Common myeloid progenitor, CD34-positive (primary cell): ENCODE measurements at regions not wholly inside any gene's neighbourhood (a gene's known extent, or its start where the extent isn't known, plus 50 kb on each side); places are given as distances from the start of the nearest gene placed in this dataset.
A peak's percentile ranks its signal among the peaks of the same experiment; 100 is the strongest.
"Not testable (repeated sequence)": the region's sequence is repeated elsewhere in the genome, so short reads cannot be mapped to it uniquely, and the experiment has no call there.

Source experiments
- CTCF ChIA-PET: fragments of 350-600 bp; sonication (Branson Sonifier 250); formaldehyde crosslinking; loops from one replicate; lab custom pipeline; 2021; ENCODE audit warnings: antibody characterized with exemption; lab: Charles Lee
- POLR2A ChIA-PET: fragments of 350-600 bp; sonication (Branson Sonifier 250); formaldehyde crosslinking; loops from one replicate; lab custom pipeline; 2021; ENCODE audit warnings: antibody characterized with exemption; lab: Charles Lee
- DNase-seq, 3 donors: peaks; one replicate each; pipeline versions ENCODE4 v3.0.0 to v3.0.0-alpha.2; 2013
- H3K27ac ChIP-seq, 2 experiments: 1 replicate in 1 of 2; 2 replicates in 1 of 2; pipeline ENCODE4 v1.7.0; 2013; ENCODE audit warnings: inconsistent platforms in 2 of 2, low read length in 2 of 2, mild to moderate bottlenecking in 2 of 2, low read depth in 1 of 2, moderate library complexity in 1 of 2; ENCODE audit not compliant: severe bottlenecking in 2 of 2, insufficient read depth in 1 of 2, poor library complexity in 1 of 2
- H3K27me3 ChIP-seq, 5 experiments: replicated peaks in 2 of 5; 1 replicate in 3 of 5; 2 replicates in 2 of 5; pipeline versions ENCODE4 v1.6.1 to v1.7.0; 2013; ENCODE audit warnings: low read length in 4 of 5, mild to moderate bottlenecking in 2 of 5, moderate library complexity in 2 of 5, inconsistent platforms in 1 of 5; ENCODE audit not compliant: insufficient read depth in 5 of 5, control insufficient read depth in 4 of 5
- H3K36me3 ChIP-seq, 4 experiments: 1 replicate in 2 of 4; 2 replicates in 2 of 4; pipeline versions ENCODE4 v1.6.1 to v1.7.0; 2013; ENCODE audit warnings: low read length in 3 of 4, control low read depth in 1 of 4, mild to moderate bottlenecking in 1 of 4; ENCODE audit not compliant: control insufficient read depth in 4 of 4, insufficient read depth in 4 of 4
- H3K4me1 ChIP-seq, 4 experiments: 1 replicate in 3 of 4; 2 replicates in 1 of 4; pipeline versions ENCODE4 v1.6.1 to v1.7.1; 2013; ENCODE audit warnings: low read length in 3 of 4, mild to moderate bottlenecking in 3 of 4, control low read depth in 1 of 4, inconsistent platforms in 1 of 4, moderate library complexity in 1 of 4; ENCODE audit not compliant: control insufficient read depth in 4 of 4, insufficient read depth in 4 of 4; ENCODE audit errors: control extremely low read depth in 1 of 4
- H3K4me3 ChIP-seq, 7 experiments: 1 replicate in 4 of 7; 2 replicates in 3 of 7; pipeline versions ENCODE4 v1.5.1 to v1.7.0; 2013; ENCODE audit warnings: mild to moderate bottlenecking in 7 of 7, low read length in 6 of 7, moderate library complexity in 6 of 7, inconsistent platforms in 2 of 7, low read depth in 2 of 7, control low read depth in 1 of 7; ENCODE audit not compliant: insufficient read depth in 4 of 7, control insufficient read depth in 1 of 7; ENCODE audit errors: extremely low read depth in 1 of 7
- H3K9me3 ChIP-seq, 5 experiments: 1 replicate in 4 of 5; 2 replicates in 1 of 5; pipeline versions ENCODE4 v1.6.1 to v1.7.1; 2013; ENCODE audit warnings: low read length in 4 of 5, mild to moderate bottlenecking in 2 of 5, inconsistent platforms in 1 of 5, low read depth in 1 of 5, moderate library complexity in 1 of 5; ENCODE audit not compliant: control insufficient read depth in 4 of 5, insufficient read depth in 2 of 5; ENCODE audit errors: control extremely low read depth in 1 of 5
- WGBS: methylation state at CpG from one replicate; pipeline ENCODE4 v1.1.5; 2013; ENCODE audit not compliant: insufficient coverage; 5-methylcytosine and 5-hydroxymethylcytosine counted together

- Histone ChIP-seq H3K27me3 (no peaks in the 10 kb centered on the region), H3K27ac (no peak overlapping the region), H3K9me3 (no peaks in the 10 kb centered on the region), H3K36me3 (no peaks in the 10 kb centered on the region), H3K4me3 (no peak overlapping the region), H3K4me1 (no peaks in the 10 kb centered on the region)
- ChIA-PET CTCF (no interaction called here), POLR2A (no interaction called here)
- DNase-seq, result no peak
- 60% methylated on average over 1 of the region's 3 CpGs for WGBS
Observed at GRCh38 chrX:56382278-56382677, 150.1 kb downstream of the KLF8 start.

- Histone ChIP-seq H3K4me3 (no peak overlapping the region), H3K9me3 (no peaks in the 10 kb centered on the region), H3K27me3 (no peaks in the 10 kb centered on the region), H3K4me1 (no peaks in the 10 kb centered on the region), H3K27ac (no peak overlapping the region), H3K36me3 (no peaks in the 10 kb centered on the region)
- CTCF ChIA-PET, result no interaction called here
- POLR2A ChIA-PET, result no interaction called here
- DNase-seq, result peak in 2 of 3 donors; percentile 19 to 45
- 20% methylated on average over 1 of the region's 1 CpG for WGBS
Observed at GRCh38 chrX:56385336-56385735, 153.2 kb downstream of the KLF8 start.

DNA sequence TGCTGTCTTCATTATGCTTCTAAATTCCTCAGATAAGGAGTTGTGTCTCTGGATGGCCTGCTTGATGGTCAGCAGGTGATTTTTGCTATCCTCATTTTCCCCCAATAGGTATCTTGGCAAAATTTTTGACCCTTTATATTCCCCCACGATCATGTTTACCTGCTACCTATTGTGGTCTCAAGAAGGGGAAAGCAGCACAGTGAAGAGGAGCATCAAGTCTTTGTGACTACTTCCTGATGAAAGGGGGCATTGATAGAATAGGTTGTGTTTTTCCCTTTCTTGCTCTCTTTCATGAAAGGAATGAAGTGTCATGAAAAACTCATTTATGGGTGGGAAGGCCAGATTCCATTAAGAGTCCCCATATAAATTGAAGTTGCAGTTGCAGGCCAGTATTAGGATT is 153.8 kb downstream of the KLF8 start:
- POLR2A ChIA-PET, result no interaction called here
- H3K4me1 ChIP-seq, result no peaks in the 10 kb centered on the region
- WGBS, result no CpG with 5 or more reads among the region's 1 CpG
- no peak overlapping the region for H3K27ac ChIP-seq
- no peaks in the 10 kb centered on the region for H3K36me3 ChIP-seq
- no peak for DNase-seq
- H3K9me3 ChIP-seq, result no peaks in the 10 kb centered on the region
- CTCF ChIA-PET, result no interaction called here
- H3K27me3 ChIP-seq, result no peaks in the 10 kb centered on the region
- H3K4me3 ChIP-seq, result no peak overlapping the region

GRCh38 chrX:56397636-56398035 is 165.5 kb downstream of the KLF8 start:
- Histone ChIP-seq H3K27ac (no peak overlapping the region), H3K4me1 (no peaks in the 10 kb centered on the region), H3K36me3 (no peaks in the 10 kb centered on the region), H3K4me3 (no peak overlapping the region), H3K27me3 (no peaks in the 10 kb centered on the region), H3K9me3 (peaks cover 0 to 3% (median 0%) of the 10 kb centered on the region in 5 experiments)
- CTCF ChIA-PET, result no interaction called here
- WGBS, result no CpG with 5 or more reads among the region's 1 CpG
- POLR2A ChIA-PET, result no interaction called here
- no peak for DNase-seq

DNA sequence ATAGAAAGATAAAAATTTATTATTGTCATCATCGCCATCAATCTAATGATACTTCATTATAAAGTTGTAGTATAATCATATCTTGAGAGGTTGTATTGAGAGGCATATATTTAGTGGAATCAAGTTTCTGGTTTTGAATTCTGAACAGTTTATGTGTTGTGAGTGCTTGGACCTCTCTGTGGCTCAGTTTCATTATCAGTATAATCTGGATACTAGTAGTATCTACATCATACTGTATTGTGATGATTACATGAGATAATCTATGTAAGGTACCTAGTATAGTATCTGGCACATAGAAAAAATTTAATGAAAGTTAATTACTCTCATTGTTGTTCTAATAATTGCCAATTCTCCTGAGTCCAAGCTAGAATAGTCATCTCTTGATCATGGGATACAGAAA is 161.2 kb upstream of the UBQLN2 start:
- POLR2A ChIA-PET, result no interaction called here
- no peak overlapping the region for H3K4me3 ChIP-seq
- no peaks in the 10 kb centered on the region for H3K4me1 ChIP-seq
- WGBS, result no CpG with 5 or more reads among the region's 1 CpG
- H3K27me3 ChIP-seq, result no peaks in the 10 kb centered on the region
- no peaks in the 10 kb centered on the region for H3K36me3 ChIP-seq
- DNase-seq, result no peak
- H3K27ac ChIP-seq, result no peak overlapping the region
- CTCF ChIA-PET, result no interaction called here
- peaks cover 0 to 3% (median 0%) of the 10 kb centered on the region in 5 experiments for H3K9me3 ChIP-seq

- Histone ChIP-seq H3K9me3 (peaks cover 0 to 2% (median 0%) of the 10 kb centered on the region in 5 experiments), H3K27ac (no peak overlapping the region), H3K27me3 (no peaks in the 10 kb centered on the region), H3K4me3 (no peak overlapping the region), H3K4me1 (no peaks in the 10 kb centered on the region), H3K36me3 (no peaks in the 10 kb centered on the region)
- 63% methylated on average over 4 of the region's 5 CpGs for WGBS
- ChIA-PET CTCF (no interaction called here), POLR2A (no interaction called here)
- no peak for DNase-seq
Observed at GRCh38 chrX:56429581-56429980, 133.8 kb upstream of the UBQLN2 start.

GRCh38 chrX:56451981-56452380 is 111.4 kb upstream of the UBQLN2 start:
- H3K4me1 ChIP-seq, H3K36me3 ChIP-seq, H3K27ac ChIP-seq, DNase-seq, H3K4me3 ChIP-seq, CTCF ChIA-PET, POLR2A ChIA-PET, H3K9me3 ChIP-seq, H3K27me3 ChIP-seq: not testable (repeated sequence)
- 95% methylated on average over 6 of the region's 12 CpGs for WGBS
